IPS-11a (cell line): ENCODE measurements at regions not wholly inside any gene's neighbourhood (a gene's known extent, or its start where the extent isn't known, plus 50 kb on each side); places are given as distances from the start of the nearest gene placed in this dataset.

Experiments used
- H3K4me3 ChIP-seq: one replicate; pipeline ENCODE4 v1.5.1; 2013; ENCODE audit warnings: low read depth, low read length, control low read depth

- H3K4me3 ChIP-seq: no peak overlapping the region
Measured at GRCh38 chr10:128457136-128457535, 330.9 kb upstream of the MKI67 start.

- no peak overlapping the region for H3K4me3 ChIP-seq
Measured at GRCh38 chr10:128461991-128462390, 335.8 kb upstream of the MKI67 start.

GRCh38 chr10:128462844-128463243 lies 336.6 kb upstream of the MKI67 start:
- no peak overlapping the region for H3K4me3 ChIP-seq

- H3K4me3 ChIP-seq: no peak overlapping the region
Measured at GRCh38 chr10:128463991-128464760, 338.0 kb upstream of the MKI67 start.

GRCh38 chr10:128465697-128466096 lies 339.5 kb upstream of the MKI67 start:
- no peak overlapping the region for H3K4me3 ChIP-seq

GRCh38 chr10:128466831-128467371 lies 340.7 kb upstream of the MKI67 start:
- H3K4me3 ChIP-seq: no peak overlapping the region

GRCh38 chr10:128468462-128468861 lies 342.2 kb upstream of the MKI67 start:
- no peak overlapping the region for H3K4me3 ChIP-seq

- no peak overlapping the region for H3K4me3 ChIP-seq
Measured at GRCh38 chr10:128469515-128469914, 343.3 kb upstream of the MKI67 start.

- H3K4me3 ChIP-seq: no peak overlapping the region
Measured at GRCh38 chr10:128470321-128470965, 344.2 kb upstream of the MKI67 start.

- no peak overlapping the region for H3K4me3 ChIP-seq
Measured at GRCh38 chr10:128471151-128471550, 344.9 kb upstream of the MKI67 start.

- no peak overlapping the region for H3K4me3 ChIP-seq
Measured at GRCh38 chr10:128472196-128472595, 346.0 kb upstream of the MKI67 start.

GRCh38 chr10:128473396-128473795 lies 347.2 kb upstream of the MKI67 start:
- H3K4me3 ChIP-seq: no peak overlapping the region

- no peak overlapping the region for H3K4me3 ChIP-seq
Measured at GRCh38 chr10:128473911-128474310, 347.7 kb upstream of the MKI67 start.

- H3K4me3 ChIP-seq: no peak overlapping the region
Measured at GRCh38 chr10:128474571-128474970, 348.3 kb upstream of the MKI67 start.

GRCh38 chr10:128475686-128476367 lies 349.6 kb upstream of the MKI67 start:
- H3K4me3 ChIP-seq: no peak overlapping the region

- no peak overlapping the region for H3K4me3 ChIP-seq
Measured at GRCh38 chr10:128476368-128476725, 350.1 kb upstream of the MKI67 start.

GRCh38 chr10:128476845-128477244 lies 350.6 kb upstream of the MKI67 start:
- no peak overlapping the region for H3K4me3 ChIP-seq

- no peak overlapping the region for H3K4me3 ChIP-seq
Measured at GRCh38 chr10:128480601-128481000, 354.4 kb upstream of the MKI67 start.

- no peak overlapping the region for H3K4me3 ChIP-seq
Measured at GRCh38 chr10:128481152-128481840, 355.1 kb upstream of the MKI67 start.

- H3K4me3 ChIP-seq: no peak overlapping the region
Measured at GRCh38 chr10:128482052-128482451, 355.8 kb upstream of the MKI67 start.

GRCh38 chr10:128483216-128483615 lies 357.0 kb upstream of the MKI67 start:
- H3K4me3 ChIP-seq: no peak overlapping the region
